Fibroblast of villous mesenchyme (primary cell): ENCODE measurements at regions not wholly inside any gene's neighbourhood (a gene's known extent, or its start where the extent isn't known, plus 50 kb on each side); places are given as distances from the start of the nearest gene placed in this dataset.
"Not testable (repeated sequence)": the region's sequence is repeated elsewhere in the genome, so short reads cannot be mapped to it uniquely, and the experiment has no call there.

ENCODE experiments used
- DNase-seq: peaks from one replicate; pipeline ENCODE4 v3.0.0-alpha.2; 2010; ENCODE audit warnings: low read depth
- H3K4me3 ChIP-seq: 2 replicates; pipeline ENCODE4 v1.5.1; 2011; ENCODE audit warnings: low read depth, mild to moderate bottlenecking, low read length
- CTCF ChIP-seq: IDR thresholded peaks from 2 replicates; pipeline ENCODE4 v1.5.1; 2012; ENCODE audit warnings: low read depth, mild to moderate bottlenecking, low read length; ENCODE audit not compliant: insufficient read depth

DNA sequence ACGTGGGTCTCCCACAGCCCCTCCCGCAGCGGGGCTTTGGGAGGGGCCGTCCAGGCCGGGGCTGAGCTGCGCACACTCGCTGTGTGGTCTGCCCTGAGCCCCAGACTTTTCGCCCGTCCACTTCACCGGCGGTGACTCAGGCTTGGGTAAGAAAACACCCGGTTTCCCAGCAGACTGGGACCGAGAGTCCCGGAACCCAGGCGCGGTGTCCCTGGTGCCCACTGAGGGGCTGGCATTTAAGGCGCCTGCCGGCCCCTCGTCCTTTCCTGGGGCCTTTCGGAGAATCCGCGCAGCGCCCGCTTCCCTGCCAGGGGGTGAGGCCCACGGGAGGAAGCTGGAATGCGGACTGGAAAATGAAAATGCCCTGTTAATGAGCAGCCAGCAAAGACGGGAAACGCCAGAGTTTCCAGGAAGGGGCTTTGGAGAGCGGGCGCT lies 100.3 kb downstream of the C16orf95 start:
- no peak overlapping the region for H3K4me3 ChIP-seq

GRCh38 chr16:87217802-87218201 lies 99.4 kb downstream of the C16orf95 start:
- H3K4me3 ChIP-seq, DNase-seq: not testable (repeated sequence)

More for the DNA sequence above, 100.3 kb downstream of the C16orf95 start:
- DNase-seq, result no peak
- TF ChIP-seq CTCF, result no peak

DNA sequence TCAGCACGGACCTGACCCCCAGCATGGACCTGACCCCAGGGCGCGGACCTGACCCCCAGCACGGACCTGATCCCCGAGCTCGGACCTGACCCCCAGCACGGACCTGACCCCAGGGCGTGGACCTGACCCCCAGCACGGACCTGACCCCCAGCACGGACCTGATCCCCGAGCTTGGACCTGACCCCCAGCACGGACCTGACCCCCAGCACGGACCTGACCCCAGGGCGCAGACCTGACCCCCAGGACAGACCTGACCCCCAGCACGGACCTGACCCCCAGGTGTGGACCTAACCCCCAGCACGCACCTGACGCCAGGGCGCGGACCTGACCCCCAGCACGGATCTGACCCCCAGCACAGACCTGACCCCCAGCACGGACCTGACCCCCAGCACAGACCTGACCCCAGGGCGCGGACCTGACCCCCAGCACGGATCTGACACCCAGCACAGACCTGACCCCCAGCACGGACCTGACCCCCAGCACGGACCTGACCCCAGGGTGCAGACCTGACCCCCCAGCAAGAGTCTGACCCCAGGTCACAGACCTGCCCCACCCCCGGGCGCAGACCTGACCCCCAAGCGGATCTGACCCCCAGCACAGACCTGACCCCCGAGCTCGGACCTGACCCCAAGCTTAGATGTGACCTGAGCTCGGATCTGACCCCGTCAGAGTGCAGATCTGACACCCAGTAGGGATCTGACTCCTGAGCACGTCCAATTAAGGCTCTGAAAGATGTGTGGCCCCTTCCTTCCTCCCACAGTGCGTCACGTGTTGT lies 98.7 kb downstream of the C16orf95 start:
- no peak for TF ChIP-seq CTCF
- no peak for DNase-seq
- no peak overlapping the region for H3K4me3 ChIP-seq

- H3K4me3 ChIP-seq, result no peak overlapping the region
- no peak for TF ChIP-seq CTCF
- DNase-seq, result no peak
Observed at GRCh38 chr16:87219287-87219909, 97.8 kb downstream of the C16orf95 start.

- TF ChIP-seq CTCF, result no peak
- no peak for DNase-seq
- H3K4me3 ChIP-seq, result no peak overlapping the region
Observed at GRCh38 chr16:87221633-87222032, 95.6 kb downstream of the C16orf95 start.

DNA sequence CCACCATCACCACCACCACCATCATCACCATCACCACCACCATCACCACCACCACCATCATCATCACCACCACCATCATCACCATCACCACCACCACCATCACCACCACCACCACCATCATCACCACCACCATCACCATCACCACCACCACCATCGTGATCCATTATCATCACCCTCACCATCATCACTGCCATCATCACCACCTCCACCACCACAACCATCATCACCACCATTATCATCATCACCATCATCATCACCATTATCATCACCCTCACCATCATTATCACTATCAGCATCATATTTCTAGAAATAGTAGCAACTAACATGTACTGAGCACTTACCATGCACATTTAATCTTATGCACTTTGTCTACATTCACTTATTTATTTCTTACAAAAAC lies 94.9 kb downstream of the C16orf95 start:
- no peak for DNase-seq
- H3K4me3 ChIP-seq, result no peak overlapping the region
- no peak for TF ChIP-seq CTCF

GRCh38 chr16:87223656-87224248 lies 93.4 kb downstream of the C16orf95 start:
- no peak overlapping the region for H3K4me3 ChIP-seq
- no peak for DNase-seq
- no peak for TF ChIP-seq CTCF
